Liver (tissue), 3 donors: ENCODE measurements at regions not wholly inside any gene's neighbourhood (a gene's known extent, or its start where the extent isn't known, plus 50 kb on each side); places are given as distances from the start of the nearest gene placed in this dataset.

Source experiments
- EGR1 ChIP-seq, 2 donors: IDR thresholded peaks; 2 replicates each; pipeline ENCODE4 v1.6.1; 2016 to 2018; ENCODE audit warnings: antibody characterized with exemption in 2 of 2, low read depth in 2 of 2
- FOXA1 ChIP-seq: IDR thresholded peaks from 2 replicates; pipeline ENCODE4 v1.6.1; 2016; ENCODE audit warnings: antibody characterized with exemption
- FOXA2 ChIP-seq: IDR thresholded peaks from 2 replicates; pipeline ENCODE4 v1.6.1; 2016; ENCODE audit warnings: antibody characterized with exemption
- GABPA ChIP-seq, 2 donors: IDR thresholded peaks in 1 of 2; conservative IDR thresholded peaks in 1 of 2; 2 replicates each; pipeline ENCODE4 v1.6.1; 2016; ENCODE audit warnings: antibody characterized with exemption in 2 of 2, mild to moderate bottlenecking in 1 of 2, moderate library complexity in 1 of 2
- HNF4A ChIP-seq, 2 donors: conservative IDR thresholded peaks; 2 replicates each; pipeline ENCODE4 v1.6.1; 2016; ENCODE audit warnings: antibody characterized with exemption in 2 of 2, mild to moderate bottlenecking in 2 of 2
- RAD21 ChIP-seq, 2 donors: IDR thresholded peaks; 2 replicates each; pipeline ENCODE4 v1.6.1; 2016; ENCODE audit warnings: antibody characterized with exemption in 2 of 2, mild to moderate bottlenecking in 2 of 2
- RXRA ChIP-seq, 2 donors: IDR thresholded peaks; 2 replicates each; pipeline ENCODE4 v1.6.1; 2017 to 2018; ENCODE audit warnings: antibody characterized with exemption in 2 of 2, mild to moderate bottlenecking in 1 of 2
- SP1 ChIP-seq: IDR thresholded peaks from 2 replicates; pipeline ENCODE4 v1.6.1; 2018; ENCODE audit warnings: antibody characterized with exemption, mild to moderate bottlenecking
- TAF1 ChIP-seq: conservative IDR thresholded peaks from 2 replicates; pipeline ENCODE4 v1.6.1; 2016; ENCODE audit warnings: antibody characterized with exemption, mild to moderate bottlenecking
- YY1 ChIP-seq: IDR thresholded peaks from 2 replicates; pipeline ENCODE4 v1.6.1; 2016; ENCODE audit warnings: antibody characterized with exemption, mild to moderate bottlenecking
- TF ChIP-seq, protein P1 (sequence below): fragments of 150-350 bp; IDR thresholded peaks from 2 replicates; pipeline ENCODE4 v1.5.1; 2017; ENCODE audit warnings: improper control_type of control experiment, low read depth, low read length; ENCODE audit not compliant: missing input control
- TF ChIP-seq, protein P2 (sequence below): IDR thresholded peaks from 2 replicates; pipeline ENCODE4 v1.6.1; 2016; ENCODE audit warnings: antibody characterized with exemption
- TF ChIP-seq, protein P3 (sequence below): IDR thresholded peaks from 2 replicates; pipeline ENCODE4 v1.6.1; 2016; ENCODE audit warnings: antibody characterized with exemption, mild to moderate bottlenecking
- donor health status: healthy.
- donor health status: healthy.

DNA sequence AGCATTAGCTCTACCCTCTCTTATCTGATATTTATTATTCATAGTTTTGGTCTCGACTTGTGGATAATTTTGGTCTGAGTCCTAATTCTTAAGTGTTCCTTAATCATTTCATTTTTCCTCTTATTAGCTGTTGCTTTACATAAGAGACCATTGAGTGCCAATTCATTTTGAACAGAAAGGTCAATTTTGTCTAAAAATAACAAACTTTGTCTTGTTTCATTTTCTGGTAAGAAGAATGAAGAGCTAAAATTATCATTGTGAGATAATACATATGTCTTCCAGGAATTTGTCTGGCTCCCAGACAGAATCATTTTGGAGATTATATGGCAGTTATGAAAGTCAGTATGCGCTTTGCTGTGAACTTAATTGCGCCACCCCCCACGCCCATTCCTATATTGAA, 1471.8 kb downstream of the PCDH7 start:
- TF ChIP-seq, protein P1, sequence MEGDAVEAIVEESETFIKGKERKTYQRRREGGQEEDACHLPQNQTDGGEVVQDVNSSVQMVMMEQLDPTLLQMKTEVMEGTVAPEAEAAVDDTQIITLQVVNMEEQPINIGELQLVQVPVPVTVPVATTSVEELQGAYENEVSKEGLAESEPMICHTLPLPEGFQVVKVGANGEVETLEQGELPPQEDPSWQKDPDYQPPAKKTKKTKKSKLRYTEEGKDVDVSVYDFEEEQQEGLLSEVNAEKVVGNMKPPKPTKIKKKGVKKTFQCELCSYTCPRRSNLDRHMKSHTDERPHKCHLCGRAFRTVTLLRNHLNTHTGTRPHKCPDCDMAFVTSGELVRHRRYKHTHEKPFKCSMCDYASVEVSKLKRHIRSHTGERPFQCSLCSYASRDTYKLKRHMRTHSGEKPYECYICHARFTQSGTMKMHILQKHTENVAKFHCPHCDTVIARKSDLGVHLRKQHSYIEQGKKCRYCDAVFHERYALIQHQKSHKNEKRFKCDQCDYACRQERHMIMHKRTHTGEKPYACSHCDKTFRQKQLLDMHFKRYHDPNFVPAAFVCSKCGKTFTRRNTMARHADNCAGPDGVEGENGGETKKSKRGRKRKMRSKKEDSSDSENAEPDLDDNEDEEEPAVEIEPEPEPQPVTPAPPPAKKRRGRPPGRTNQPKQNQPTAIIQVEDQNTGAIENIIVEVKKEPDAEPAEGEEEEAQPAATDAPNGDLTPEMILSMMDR = no peak
- no peak for TF ChIP-seq TAF1
- no peak for TF ChIP-seq YY1
- no peak for TF ChIP-seq HNF4A (conservative IDR thresholded peaks at IDR 0.05)
- TF ChIP-seq EGR1 (IDR thresholded peaks at IDR 0.05; ENCODE audit: low read depth in 2 of 2) = no peak
- TF ChIP-seq, protein P2, sequence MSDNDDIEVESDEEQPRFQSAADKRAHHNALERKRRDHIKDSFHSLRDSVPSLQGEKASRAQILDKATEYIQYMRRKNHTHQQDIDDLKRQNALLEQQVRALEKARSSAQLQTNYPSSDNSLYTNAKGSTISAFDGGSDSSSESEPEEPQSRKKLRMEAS = no peak
- TF ChIP-seq, protein P3, sequence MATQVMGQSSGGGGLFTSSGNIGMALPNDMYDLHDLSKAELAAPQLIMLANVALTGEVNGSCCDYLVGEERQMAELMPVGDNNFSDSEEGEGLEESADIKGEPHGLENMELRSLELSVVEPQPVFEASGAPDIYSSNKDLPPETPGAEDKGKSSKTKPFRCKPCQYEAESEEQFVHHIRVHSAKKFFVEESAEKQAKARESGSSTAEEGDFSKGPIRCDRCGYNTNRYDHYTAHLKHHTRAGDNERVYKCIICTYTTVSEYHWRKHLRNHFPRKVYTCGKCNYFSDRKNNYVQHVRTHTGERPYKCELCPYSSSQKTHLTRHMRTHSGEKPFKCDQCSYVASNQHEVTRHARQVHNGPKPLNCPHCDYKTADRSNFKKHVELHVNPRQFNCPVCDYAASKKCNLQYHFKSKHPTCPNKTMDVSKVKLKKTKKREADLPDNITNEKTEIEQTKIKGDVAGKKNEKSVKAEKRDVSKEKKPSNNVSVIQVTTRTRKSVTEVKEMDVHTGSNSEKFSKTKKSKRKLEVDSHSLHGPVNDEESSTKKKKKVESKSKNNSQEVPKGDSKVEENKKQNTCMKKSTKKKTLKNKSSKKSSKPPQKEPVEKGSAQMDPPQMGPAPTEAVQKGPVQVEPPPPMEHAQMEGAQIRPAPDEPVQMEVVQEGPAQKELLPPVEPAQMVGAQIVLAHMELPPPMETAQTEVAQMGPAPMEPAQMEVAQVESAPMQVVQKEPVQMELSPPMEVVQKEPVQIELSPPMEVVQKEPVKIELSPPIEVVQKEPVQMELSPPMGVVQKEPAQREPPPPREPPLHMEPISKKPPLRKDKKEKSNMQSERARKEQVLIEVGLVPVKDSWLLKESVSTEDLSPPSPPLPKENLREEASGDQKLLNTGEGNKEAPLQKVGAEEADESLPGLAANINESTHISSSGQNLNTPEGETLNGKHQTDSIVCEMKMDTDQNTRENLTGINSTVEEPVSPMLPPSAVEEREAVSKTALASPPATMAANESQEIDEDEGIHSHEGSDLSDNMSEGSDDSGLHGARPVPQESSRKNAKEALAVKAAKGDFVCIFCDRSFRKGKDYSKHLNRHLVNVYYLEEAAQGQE = no peak
- TF ChIP-seq RAD21 (IDR thresholded peaks at IDR 0.05) = no peak
- no peak for TF ChIP-seq RXRA (IDR thresholded peaks at IDR 0.05)
- no peak for TF ChIP-seq FOXA2
- TF ChIP-seq GABPA (IDR thresholded peaks at IDR 0.05 in 1 of 2, conservative IDR thresholded peaks at IDR 0.05 in 1 of 2) = no peak
- TF ChIP-seq SP1 = no peak
- no peak for TF ChIP-seq FOXA1
